HepG2 (cell line): ENCODE measurements at regions not wholly inside any gene's neighbourhood (a gene's known extent, or its start where the extent isn't known, plus 50 kb on each side); places are given as distances from the start of the nearest gene placed in this dataset.

ENCODE experiments used
- BCL6 ChIP-seq: IDR thresholded peaks from 2 replicates; pipeline ENCODE4 v1.6.1; 2016; ENCODE audit warnings: missing genetic modification reagents, missing compliant biosample characterization
- CBX5 ChIP-seq: sonication (generic); formaldehyde crosslinking; IDR thresholded peaks from 2 replicates; pipeline ENCODE4 v1.4.0; 2020; ENCODE audit warnings: missing genetic modification reagents, borderline replicate concordance
- CHD2 ChIP-seq: IDR thresholded peaks from 2 replicates; pipeline ENCODE4 v1.6.1; 2011; ENCODE audit warnings: low read depth, low read length, improper control_type of control experiment
- CTCF ChIP-seq: sonication (generic); formaldehyde crosslinking; IDR thresholded peaks from 2 replicates; pipeline ENCODE4 v1.5.0; 2020; ENCODE audit warnings: mild to moderate bottlenecking, missing genetic modification reagents, moderate library complexity
- FOXK1 ChIP-seq: sonication (generic); formaldehyde crosslinking; IDR thresholded peaks from 2 replicates; pipeline ENCODE4 v1.4.0; 2020; ENCODE audit warnings: low read depth, missing genetic modification reagents, borderline replicate concordance
- FOXO1 ChIP-seq: sonication (generic); formaldehyde crosslinking; IDR thresholded peaks from 2 replicates; pipeline ENCODE4 v1.4.0; 2020; ENCODE audit warnings: missing genetic modification reagents
- GZF1 ChIP-seq: sonication (generic); formaldehyde crosslinking; IDR thresholded peaks from 2 replicates; pipeline ENCODE4 v1.5.1; 2020; ENCODE audit warnings: mild to moderate bottlenecking, missing genetic modification reagents
- MXI1 ChIP-seq: IDR thresholded peaks from 3 replicates; pipeline ENCODE4 v1.6.1; 2012; ENCODE audit warnings: low read depth, low read length, inconsistent platforms, borderline replicate concordance
- PRPF4 ChIP-seq: fragments of 200-400 bp; formaldehyde crosslinking; IDR thresholded peaks from 2 replicates; pipeline ENCODE4 v1.6.1; 2016; ENCODE audit warnings: low read length, low read depth; ENCODE audit not compliant: poor library complexity, severe bottlenecking
- RAD21 ChIP-seq: fragments of 450-650 bp; formaldehyde crosslinking; IDR thresholded peaks from 2 replicates; pipeline ENCODE4 v1.5.0; 2020; ENCODE audit warnings: mild to moderate bottlenecking
- RARA ChIP-seq: IDR thresholded peaks from 2 replicates; pipeline ENCODE4 v1.6.1; 2016; ENCODE audit warnings: missing genetic modification reagents, missing compliant biosample characterization
- SIX1 ChIP-seq: sonication (generic); formaldehyde crosslinking; IDR thresholded peaks from 2 replicates; pipeline ENCODE4 v1.4.0; 2020; ENCODE audit warnings: missing genetic modification reagents, borderline replicate concordance
- SMARCC2 ChIP-seq: fragments of 450-650 bp; IDR thresholded peaks from 2 replicates; pipeline ENCODE4 v1.6.1; 2017; ENCODE audit warnings: antibody characterized with exemption, mild to moderate bottlenecking
- SOX13 ChIP-seq, 3 experiments: fragments of 450-650 bp in 1 of 3; sonication (generic) in 1 of 3; formaldehyde crosslinking in 1 of 3; IDR thresholded peaks in 2 of 3; conservative IDR thresholded peaks in 1 of 3; 2 replicates each; pipeline versions ENCODE4 v1.5.0 to v1.6.1; 2016 to 2020; ENCODE audit warnings: antibody characterized with exemption in 1 of 3, mild to moderate bottlenecking in 1 of 3, missing compliant biosample characterization in 1 of 3, missing genetic modification reagents in 1 of 3, moderate library complexity in 1 of 3
- SOX6 ChIP-seq, 2 experiments: fragments of 450-650 bp in 1 of 2; sonication (generic) in 1 of 2; formaldehyde crosslinking in 1 of 2; IDR thresholded peaks; 2 replicates each; pipeline versions ENCODE4 v1.4.0 to v1.6.1; 2017 to 2020; ENCODE audit warnings: antibody characterized with exemption in 1 of 2, mild to moderate bottlenecking in 1 of 2, missing genetic modification reagents in 1 of 2
- THAP11 ChIP-seq: IDR thresholded peaks from 2 replicates; pipeline ENCODE4 v1.6.1; 2016; ENCODE audit warnings: missing biosample characterization, missing genetic modification reagents
- ZBTB3 ChIP-seq: sonication (generic); formaldehyde crosslinking; IDR thresholded peaks from 2 replicates; pipeline ENCODE4 v1.4.0; 2020; ENCODE audit warnings: low read depth, mild to moderate bottlenecking, moderate library complexity, missing genetic modification reagents, borderline replicate concordance
- ZNF235 ChIP-seq: sonication (generic); formaldehyde crosslinking; IDR thresholded peaks from 2 replicates; pipeline ENCODE4 v1.8.1; 2023; ENCODE audit warnings: mild to moderate bottlenecking, missing genetic modification reagents, borderline replicate concordance
- ZNF350 ChIP-seq: sonication (generic); formaldehyde crosslinking; IDR thresholded peaks from 2 replicates; pipeline ENCODE4 v1.4.0; 2020; ENCODE audit warnings: mild to moderate bottlenecking, low read depth, missing genetic modification reagents, borderline replicate concordance
- ZNF441 ChIP-seq: sonication (generic); formaldehyde crosslinking; IDR thresholded peaks from 2 replicates; pipeline ENCODE4 v1.7.0; 2021; ENCODE audit warnings: missing genetic modification reagents, borderline replicate concordance
- ZNF574 ChIP-seq: sonication (generic); formaldehyde crosslinking; IDR thresholded peaks from 2 replicates; pipeline ENCODE4 v1.4.0; 2020; ENCODE audit warnings: missing genetic modification reagents
- ZNF713 ChIP-seq: sonication (generic); formaldehyde crosslinking; IDR thresholded peaks from 2 replicates; pipeline ENCODE4 v1.4.0; 2020; ENCODE audit warnings: mild to moderate bottlenecking, missing genetic modification reagents
- ZNF772 ChIP-seq: sonication (generic); formaldehyde crosslinking; IDR thresholded peaks from 2 replicates; pipeline ENCODE4 v1.5.0; 2020; ENCODE audit warnings: mild to moderate bottlenecking, missing genetic modification reagents
- TF ChIP-seq, protein P1 (sequence below): sonication (generic); formaldehyde crosslinking; IDR thresholded peaks from 2 replicates; pipeline ENCODE4 v1.4.0; 2020; ENCODE audit warnings: missing genetic modification reagents

DNA sequence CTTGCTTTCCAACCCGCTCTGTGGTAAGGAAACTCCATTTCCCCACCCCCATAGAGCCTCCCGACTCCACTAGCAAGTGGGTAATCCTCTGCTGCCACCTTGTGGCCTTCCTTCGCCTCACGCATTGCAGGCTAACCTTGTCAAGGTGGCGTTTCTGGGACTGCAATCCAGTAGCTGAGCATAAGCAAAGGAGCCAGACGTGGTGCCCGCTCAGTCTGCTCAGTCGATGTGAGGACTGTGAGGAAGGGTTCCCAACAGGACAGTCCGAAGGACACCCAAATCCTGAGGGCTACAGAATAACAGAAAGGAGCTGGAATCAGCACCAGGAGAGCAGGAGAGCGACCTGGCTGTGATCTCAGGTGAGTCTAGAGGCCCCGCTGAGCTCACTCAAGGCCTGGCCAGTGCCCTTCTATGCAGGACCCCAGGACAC, 144.2 kb downstream of the SUCLG1 start (continued):
- 0 out of 2 replicates have a peak, but pooled peaks have one; percentile 49 for TF ChIP-seq ZNF574 (CRISPR knock-in tag)
- TF ChIP-seq CTCF (CRISPR knock-in tag): peak; percentile 100
- TF ChIP-seq BCL6: 0 out of 2 replicates have a peak, but pooled peaks have one; percentile 21
- no peak for TF ChIP-seq SIX1 (CRISPR knock-in tag)
- 0 out of 3 replicates have a peak, but pooled peaks have one; percentile 32 for TF ChIP-seq MXI1
- peak; percentile 82; the same call in 1 of the 2 replicates for TF ChIP-seq ZNF350 (CRISPR knock-in tag)
- TF ChIP-seq GZF1 (CRISPR knock-in tag): 0 out of 2 replicates have a peak, but pooled peaks have one; percentile 34
- 0 out of 2 replicates have a peak, but pooled peaks have one; percentile 57 for TF ChIP-seq ZNF772 (CRISPR knock-in tag)
- TF ChIP-seq FOXO1 (CRISPR knock-in tag): 0 out of 2 replicates have a peak, but pooled peaks have one; percentile 46
- no peak for TF ChIP-seq SMARCC2
- peak; percentile 34 for TF ChIP-seq PRPF4
- no peak for TF ChIP-seq SOX6 (IDR thresholded peaks at IDR 0.05)
- TF ChIP-seq SOX6 (CRISPR knock-in tag; IDR thresholded peaks at IDR 0.05): peak; percentile 38; the same call in 1 of the 2 replicates
- TF ChIP-seq THAP11 (CRISPR knock-in tag): 0 out of 2 replicates have a peak, but pooled peaks have one; percentile 49
- TF ChIP-seq CBX5 (CRISPR knock-in tag): peak; percentile 91
- TF ChIP-seq SOX13 (IDR thresholded peaks at IDR 0.05): no peak
- peak in 1 of 2 experiments; percentile 14; a peak in 1 of 4 replicates for TF ChIP-seq SOX13 (CRISPR knock-in tag; conservative IDR thresholded peaks at IDR 0.05 in 1 of 2, IDR thresholded peaks at IDR 0.05 in 1 of 2)
- peak; percentile 69; the same call in 1 of the 2 replicates for TF ChIP-seq CHD2
- TF ChIP-seq, protein P1, sequence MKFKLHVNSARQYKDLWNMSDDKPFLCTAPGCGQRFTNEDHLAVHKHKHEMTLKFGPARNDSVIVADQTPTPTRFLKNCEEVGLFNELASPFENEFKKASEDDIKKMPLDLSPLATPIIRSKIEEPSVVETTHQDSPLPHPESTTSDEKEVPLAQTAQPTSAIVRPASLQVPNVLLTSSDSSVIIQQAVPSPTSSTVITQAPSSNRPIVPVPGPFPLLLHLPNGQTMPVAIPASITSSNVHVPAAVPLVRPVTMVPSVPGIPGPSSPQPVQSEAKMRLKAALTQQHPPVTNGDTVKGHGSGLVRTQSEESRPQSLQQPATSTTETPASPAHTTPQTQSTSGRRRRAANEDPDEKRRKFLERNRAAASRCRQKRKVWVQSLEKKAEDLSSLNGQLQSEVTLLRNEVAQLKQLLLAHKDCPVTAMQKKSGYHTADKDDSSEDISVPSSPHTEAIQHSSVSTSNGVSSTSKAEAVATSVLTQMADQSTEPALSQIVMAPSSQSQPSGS: peak; percentile 46; the same call in 1 of the 2 replicates
- peak; percentile 98 for TF ChIP-seq RAD21
- TF ChIP-seq ZNF713 (CRISPR knock-in tag): no peak
- 0 out of 2 replicates have a peak, but pooled peaks have one; percentile 28 for TF ChIP-seq ZNF441 (CRISPR knock-in tag)
- no peak for TF ChIP-seq ZNF235 (CRISPR knock-in tag)
- TF ChIP-seq ZBTB3: no peak
- no peak; the same call in 1 of the 2 replicates for TF ChIP-seq RARA
- 0 out of 2 replicates have a peak, but pooled peaks have one; percentile 40 for TF ChIP-seq FOXK1
